RWPE1 (cell line): ENCODE measurements at regions not wholly inside any gene's neighbourhood (a gene's known extent, or its start where the extent isn't known, plus 50 kb on each side); places are given as distances from the start of the nearest gene placed in this dataset.

Experiments used
- CTCF ChIA-PET: fragments of 350-600 bp; sonication (Branson Sonifier 250); formaldehyde crosslinking; extraction: SDS; loops from one replicate; lab custom pipeline; 2021; lab: Yijun Ruan, JAX
- POLR2A ChIA-PET: fragments of 400-600 bp; formaldehyde crosslinking; extraction: SDS; loops from one replicate; lab custom pipeline; 2020; ENCODE audit warnings: antibody characterized with exemption; ENCODE audit not compliant: low non-redundant PET; lab: Yijun Ruan, JAX
- DNase-seq: peaks from one replicate; pipeline ENCODE4 v3.0.0; 2012; ENCODE audit warnings: low spot score
- H3K27ac ChIP-seq: fragments of 450-650 bp; 2 replicates; pipeline ENCODE4 v1.5.1; 2017
- CTCF ChIP-seq: fragments of 450-650 bp; conservative IDR thresholded peaks from 2 replicates; pipeline ENCODE4 v1.5.1; 2017; ENCODE audit warnings: low read depth, mild to moderate bottlenecking

- peak; percentile 3 for DNase-seq
- ChIA-PET CTCF (no interaction called here), POLR2A (no interaction called here)
- H3K27ac ChIP-seq, result no peak overlapping the region
- TF ChIP-seq CTCF, result no peak
Measured at GRCh38 chr4:160835789-160836188, 1328.0 kb downstream of the FSTL5 start.

DNA sequence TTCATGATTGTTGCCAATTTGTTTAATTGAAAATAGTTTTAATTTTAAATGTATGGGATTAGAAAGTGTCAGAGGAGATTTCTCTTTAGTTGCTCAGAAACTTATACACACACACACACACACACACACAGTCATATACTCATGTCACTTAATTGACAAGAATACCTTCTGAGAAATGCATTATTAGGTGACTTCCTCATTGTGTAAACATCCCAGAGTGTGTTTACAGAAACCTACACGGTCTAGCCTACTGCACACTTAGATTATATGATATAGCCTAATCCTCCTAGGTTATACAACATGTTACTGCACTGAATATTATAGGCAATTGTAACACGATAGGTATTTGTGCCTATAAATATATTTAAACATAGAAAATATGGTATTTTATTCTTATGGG, 1327.4 kb downstream of the FSTL5 start:
- ChIA-PET CTCF (no interaction called here), POLR2A (no interaction called here)
- no peak overlapping the region for H3K27ac ChIP-seq
- no peak for DNase-seq
- no peak for TF ChIP-seq CTCF

DNA sequence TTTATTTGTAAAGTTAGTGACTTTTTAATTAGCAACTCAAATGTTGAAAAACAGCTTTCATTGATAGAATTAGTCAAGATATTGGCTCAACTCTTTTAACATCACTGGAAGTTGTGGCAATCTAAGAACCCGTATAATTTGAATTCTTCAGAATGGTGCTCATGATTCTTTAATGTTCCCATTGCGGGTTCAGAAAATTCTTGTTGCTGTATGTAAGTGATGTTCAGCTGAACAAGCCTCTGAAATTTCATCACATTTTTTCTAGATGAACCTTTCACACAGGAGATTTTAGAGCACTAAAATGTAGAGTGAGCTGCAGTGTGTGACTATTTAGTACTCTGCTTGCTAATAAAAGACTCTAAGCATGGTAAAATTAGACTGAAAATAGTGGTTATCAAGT, 1317.7 kb downstream of the FSTL5 start:
- H3K27ac ChIP-seq, result no peak overlapping the region
- CTCF ChIA-PET, result no interaction called here
- POLR2A ChIA-PET, result no interaction called here
- no peak for TF ChIP-seq CTCF
- DNase-seq, result no peak

- ChIA-PET POLR2A (no interaction called here), CTCF (no interaction called here)
- no peak for DNase-seq
- no peak overlapping the region for H3K27ac ChIP-seq
- no peak for TF ChIP-seq CTCF
Measured at GRCh38 chr4:160847228-160847627, 1316.6 kb downstream of the FSTL5 start.

DNA sequence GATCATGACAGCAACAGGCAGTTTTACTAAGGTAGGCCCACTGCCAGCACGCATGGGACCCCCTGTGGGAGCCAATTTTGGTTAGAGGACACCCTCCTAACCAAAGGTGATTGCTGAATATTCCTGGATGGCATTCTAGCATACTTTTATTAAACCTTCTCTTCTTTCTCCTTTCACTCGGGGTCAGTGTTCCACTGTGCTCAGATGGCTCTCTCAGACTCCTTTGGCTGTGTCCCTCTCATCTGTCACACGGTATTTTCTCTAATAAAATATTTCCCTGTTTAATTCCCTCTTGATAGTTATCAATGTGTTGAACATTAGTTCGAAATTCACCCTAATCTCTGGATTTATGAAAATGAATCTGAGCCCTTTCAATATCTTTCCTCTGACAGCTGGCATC, 1315.3 kb downstream of the FSTL5 start:
- POLR2A ChIA-PET, result no interaction called here

GRCh38 chr4:160848901-160849760, 1314.7 kb downstream of the FSTL5 start:
- DNase-seq, result no peak
- POLR2A ChIA-PET, result no interaction called here
- CTCF ChIA-PET, result no interaction called here
- TF ChIP-seq CTCF, result no peak
- H3K27ac ChIP-seq, result no peak overlapping the region

More for the DNA sequence above, 1315.3 kb downstream of the FSTL5 start:
- DNase-seq, result no peak
- CTCF ChIA-PET, result no interaction called here
- H3K27ac ChIP-seq, result no peak overlapping the region
- no peak for TF ChIP-seq CTCF
